H1 (cell line): ENCODE measurements at regions not wholly inside any gene's neighbourhood (a gene's known extent, or its start where the extent isn't known, plus 50 kb on each side); places are given as distances from the start of the nearest gene placed in this dataset.

ENCODE experiments used
- EZH2 ChIP-seq: fragments of 200-600 bp; sonication (generic); IDR thresholded peaks from 2 replicates; pipeline ENCODE4 v1.7.1; 2012; ENCODE audit warnings: low read depth, mild to moderate bottlenecking, moderate library complexity, low read length, inconsistent platforms; ENCODE audit not compliant: severe bottlenecking

DNA sequence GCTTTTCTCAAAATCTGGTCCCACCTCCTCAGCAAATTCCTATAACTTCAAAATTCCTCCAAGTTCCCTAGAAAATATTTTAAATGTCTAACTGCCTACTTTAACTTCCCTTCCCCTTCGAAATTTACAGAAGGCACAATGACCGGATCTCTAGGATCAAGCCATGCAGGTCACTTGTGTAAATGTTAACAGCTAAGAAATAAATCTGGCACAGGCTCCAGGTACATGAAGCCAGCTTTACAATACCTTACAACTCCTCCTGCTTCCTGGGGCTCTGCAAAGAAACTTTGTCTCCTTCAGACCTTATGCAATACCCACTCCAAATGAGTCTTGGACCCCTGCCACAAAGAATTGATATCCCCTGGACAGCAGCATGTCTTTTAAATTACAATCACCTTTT, 1164.2 kb downstream of the BRINP3 start (continued):
- TF ChIP-seq EZH2: no peak
